HepG2 (cell line): ENCODE measurements at regions not wholly inside any gene's neighbourhood (a gene's known extent, or its start where the extent isn't known, plus 50 kb on each side); places are given as distances from the start of the nearest gene placed in this dataset.

Experiments
- GABPA ChIP-seq, 2 experiments: IDR thresholded peaks; 2 replicates each; pipeline ENCODE4 v1.6.1; 2011 to 2016; ENCODE audit warnings: low read depth in 2 of 2, low read length in 1 of 2, missing biosample characterization in 1 of 2, missing genetic modification characterization in 1 of 2
- HHEX ChIP-seq: IDR thresholded peaks from 2 replicates; pipeline ENCODE4 v1.6.1; 2016; ENCODE audit warnings: control low read depth
- HNRNPL ChIP-seq: fragments of 200-400 bp; formaldehyde crosslinking; IDR thresholded peaks from 2 replicates; pipeline ENCODE4 v1.6.1; 2017; ENCODE audit warnings: mild to moderate bottlenecking, low read depth, low read length
- JUN ChIP-seq: sonication (generic); formaldehyde crosslinking; IDR thresholded peaks from 2 replicates; pipeline ENCODE4 v1.4.0; 2020; ENCODE audit warnings: mild to moderate bottlenecking, missing genetic modification reagents
- POLR2AphosphoS5 ChIP-seq: IDR thresholded peaks from 2 replicates; pipeline ENCODE4 v1.6.1; 2012; ENCODE audit warnings: low read depth, low read length
- SP1 ChIP-seq, 2 experiments: fragments of 450-650 bp in 1 of 2; sonication (generic) in 1 of 2; formaldehyde crosslinking in 1 of 2; IDR thresholded peaks; 2 replicates each; pipeline versions ENCODE4 v1.4.0 to v1.6.1; 2016 to 2020; ENCODE audit warnings: missing genetic modification reagents in 1 of 2
- STAG1 ChIP-seq: sonication (generic); formaldehyde crosslinking; IDR thresholded peaks from 2 replicates; pipeline ENCODE4 v1.4.0; 2020; ENCODE audit warnings: missing genetic modification reagents
- ZFP90 ChIP-seq: sonication (generic); formaldehyde crosslinking; IDR thresholded peaks from 2 replicates; pipeline ENCODE4 v1.8.0; 2022; ENCODE audit warnings: missing genetic modification reagents, mild to moderate bottlenecking, inconsistent platforms, borderline replicate concordance
- ZNF142 ChIP-seq: sonication (generic); formaldehyde crosslinking; IDR thresholded peaks from 2 replicates; pipeline ENCODE4 v1.4.0; 2020; ENCODE audit warnings: missing genetic modification reagents
- TF ChIP-seq, protein P1 (sequence below): sonication (generic); formaldehyde crosslinking; IDR thresholded peaks from 2 replicates; pipeline ENCODE4 v1.5.0; 2020; ENCODE audit warnings: mild to moderate bottlenecking, missing genetic modification reagents

- TF ChIP-seq HNRNPL (no peak), GABPA (IDR thresholded peaks at IDR 0.05; ENCODE audit: low read depth, low read length) (no peak), GABPA (CRISPR knock-in tag; IDR thresholded peaks at IDR 0.05; ENCODE audit: low read depth) (no peak), POLR2AphosphoS5 (no peak), HHEX (no peak), STAG1 (CRISPR knock-in tag) (no peak), ZNF142 (CRISPR knock-in tag) (no peak), JUN (CRISPR knock-in tag) (no peak), ZFP90 (CRISPR knock-in tag) (no peak), SP1 (IDR thresholded peaks at IDR 0.05) (no peak), SP1 (CRISPR knock-in tag; IDR thresholded peaks at IDR 0.05) (no peak)
- TF ChIP-seq, protein P1, sequence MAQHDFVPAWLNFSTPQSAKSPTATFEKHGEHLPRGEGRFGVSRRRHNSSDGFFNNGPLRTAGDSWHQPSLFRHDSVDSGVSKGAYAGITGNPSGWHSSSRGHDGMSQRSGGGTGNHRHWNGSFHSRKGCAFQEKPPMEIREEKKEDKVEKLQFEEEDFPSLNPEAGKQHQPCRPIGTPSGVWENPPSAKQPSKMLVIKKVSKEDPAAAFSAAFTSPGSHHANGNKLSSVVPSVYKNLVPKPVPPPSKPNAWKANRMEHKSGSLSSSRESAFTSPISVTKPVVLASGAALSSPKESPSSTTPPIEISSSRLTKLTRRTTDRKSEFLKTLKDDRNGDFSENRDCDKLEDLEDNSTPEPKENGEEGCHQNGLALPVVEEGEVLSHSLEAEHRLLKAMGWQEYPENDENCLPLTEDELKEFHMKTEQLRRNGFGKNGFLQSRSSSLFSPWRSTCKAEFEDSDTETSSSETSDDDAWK (CRISPR knock-in tag): no peak
Observed at GRCh38 chr4:52244103-52244775, 193.1 kb downstream of the SPATA18 start.
